ENCODE measurements at regions not wholly inside any gene's neighbourhood (a gene's known extent, or its start where the extent isn't known, plus 50 kb on each side); places are given as distances from the start of the nearest gene placed in this dataset.
A peak's percentile ranks its signal among the peaks of the same experiment; 100 is the strongest.

GRCh38 chr2:204331988-204332387 is 213.3 kb upstream of the PARD3B start (continued):
- TF ChIP-seq REST (IDR thresholded peaks at IDR 0.05; ENCODE audit: unreplicated experiment): no peak
- TF ChIP-seq CTCF (conservative IDR thresholded peaks at IDR 0.05; ENCODE audit: low read depth in 2 of 2): no peak
- TF ChIP-seq ETS1 (IDR thresholded peaks at IDR 0.05): no peak

GRCh38 chr2:204332706-204333105 is 212.6 kb upstream of the PARD3B start:
- no peaks in the 10 kb centered on the region for H3K79me2 ChIP-seq (replicated peaks; ENCODE audit: insufficient read depth)
- DNase-seq (ENCODE audit: low spot score) (no peak), ATAC-seq (no peak)
- Mint-ChIP-seq H3K27ac (no peak overlapping the region), H3K36me3 (ENCODE audit: low read depth) (no peaks in the 10 kb centered on the region), H3K9me3 (no peaks in the 10 kb centered on the region), H3K4me1 (no peaks in the 10 kb centered on the region), H3K27me3 (ENCODE audit: insufficient read depth, low read depth, poor library complexity) (no peaks in the 10 kb centered on the region), H3K4me3 (no peak overlapping the region)
- no peak overlapping the region for H3K27ac ChIP-seq (ENCODE audit: low read depth)
- no peaks in the 10 kb centered on the region for H3K27me3 ChIP-seq (ENCODE audit: insufficient read depth)
- H4K20me1 ChIP-seq (replicated peaks; ENCODE audit: insufficient read depth): no peaks in the 10 kb centered on the region
- H3K4me1 ChIP-seq (ENCODE audit: insufficient read depth): no peaks in the 10 kb centered on the region
- H3K36me3 ChIP-seq (ENCODE audit: insufficient read depth): no peaks in the 10 kb centered on the region
- H3K4me2 ChIP-seq: no peak overlapping the region
- H3F3A ChIP-seq (replicated peaks; ENCODE audit: low read depth): no peaks in the 10 kb centered on the region
- H3K9me2 ChIP-seq (ENCODE audit: insufficient read depth): no peaks in the 10 kb centered on the region
- no peak overlapping the region for H3K4me3 ChIP-seq
- H2AFZ ChIP-seq: peak overlapping the region; percentile 29; the same call in 1 of the 2 replicates
- TF ChIP-seq NANOG (IDR thresholded peaks at IDR 0.05; ENCODE audit: borderline replicate concordance) (no peak), REST (IDR thresholded peaks at IDR 0.05; ENCODE audit: unreplicated experiment) (no peak), STAT1 (IDR thresholded peaks at IDR 0.05; ENCODE audit: unreplicated experiment) (no peak), ZNF114 (CRISPR knock-in tag; IDR thresholded peaks at IDR 0.05) (no peak), ZNF462 (CRISPR knock-in tag; IDR thresholded peaks at IDR 0.05) (no peak), ZNF331 (CRISPR knock-in tag; IDR thresholded peaks at IDR 0.05; ENCODE audit: low read depth) (no peak)

Data from GM23338 (cell line).